ENCODE measurements at regions not wholly inside any gene's neighbourhood (a gene's known extent, or its start where the extent isn't known, plus 50 kb on each side); places are given as distances from the start of the nearest gene placed in this dataset.

DNA sequence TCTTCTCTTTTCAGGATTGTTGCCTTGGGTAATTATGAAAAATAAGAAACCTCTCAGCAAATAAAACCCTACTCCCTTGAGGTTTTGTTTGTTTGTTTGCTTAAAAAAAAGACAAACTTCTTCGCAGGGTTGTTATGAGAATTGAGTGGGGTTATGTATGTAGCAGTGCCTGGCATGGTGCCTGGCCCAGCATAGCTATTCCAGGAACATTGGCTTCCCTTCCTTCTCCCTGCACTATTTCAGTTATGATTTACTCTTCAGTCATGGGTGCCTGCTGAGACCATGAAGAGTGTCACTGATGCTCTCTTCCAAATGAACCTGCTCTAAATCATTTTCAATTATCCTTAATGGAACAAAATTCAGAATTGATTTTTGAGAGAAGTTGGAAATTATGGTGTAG, 283.5 kb upstream of the ROPN1 start:
- Histone ChIP-seq H3K4me3 (ENCODE audit: extremely low read depth, insufficient read depth, low read length, poor library complexity, severe bottlenecking) (no peak overlapping the region), H3K36me3 (ENCODE audit: control insufficient read depth, insufficient read depth, low read length) (no peaks in the 10 kb centered on the region), H3K4me1 (ENCODE audit: control insufficient read depth, insufficient read depth, low read length, poor library complexity, severe bottlenecking) (peaks cover 14% of the 10 kb centered on the region), H3K9me3 (ENCODE audit: control insufficient read depth, low read length) (no peaks in the 10 kb centered on the region), H3K27ac (ENCODE audit: low read depth, low read length, severe bottlenecking) (no peak overlapping the region)
- no CpG with 5 or more reads among the region's 1 CpG for WGBS, 2 experiments (ENCODE audit: insufficient coverage in 2 of 2)

DNA sequence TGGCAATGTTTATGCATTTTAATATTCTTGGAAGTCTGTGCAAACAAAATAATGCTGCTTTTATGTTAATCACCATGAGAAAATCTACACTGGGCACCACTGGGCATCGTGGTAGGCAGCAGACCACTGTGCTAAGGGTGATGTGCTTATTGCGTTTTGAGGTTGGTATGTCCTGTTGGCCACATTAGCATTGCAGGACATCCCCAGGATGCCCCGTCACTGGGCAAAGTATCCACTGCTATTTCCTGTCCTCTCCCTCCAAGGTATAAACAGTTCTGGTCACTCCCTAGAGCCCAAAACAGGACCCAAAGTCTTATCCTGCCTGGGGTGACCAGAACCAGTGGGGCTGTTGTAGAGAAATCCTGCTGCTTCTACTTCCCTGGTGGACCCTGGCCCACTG, 284.2 kb upstream of the ROPN1 start:
- H3K4me1 ChIP-seq (ENCODE audit: control insufficient read depth, insufficient read depth, low read length, poor library complexity, severe bottlenecking), result peaks cover 14% of the 10 kb centered on the region
- H3K9me3 ChIP-seq (ENCODE audit: control insufficient read depth, low read length), result no peaks in the 10 kb centered on the region
- H3K4me3 ChIP-seq (ENCODE audit: extremely low read depth, insufficient read depth, low read length, poor library complexity, severe bottlenecking), result no peak overlapping the region
- 100% methylated on average over 1 of the region's 3 CpGs; no CpG with 5 or more reads in 1 of the 2 experiments for WGBS, 2 experiments (ENCODE audit: insufficient coverage in 2 of 2)
- no peaks in the 10 kb centered on the region for H3K36me3 ChIP-seq (ENCODE audit: control insufficient read depth, insufficient read depth, low read length)
- no peak overlapping the region for H3K27ac ChIP-seq (ENCODE audit: low read depth, low read length, severe bottlenecking)

DNA sequence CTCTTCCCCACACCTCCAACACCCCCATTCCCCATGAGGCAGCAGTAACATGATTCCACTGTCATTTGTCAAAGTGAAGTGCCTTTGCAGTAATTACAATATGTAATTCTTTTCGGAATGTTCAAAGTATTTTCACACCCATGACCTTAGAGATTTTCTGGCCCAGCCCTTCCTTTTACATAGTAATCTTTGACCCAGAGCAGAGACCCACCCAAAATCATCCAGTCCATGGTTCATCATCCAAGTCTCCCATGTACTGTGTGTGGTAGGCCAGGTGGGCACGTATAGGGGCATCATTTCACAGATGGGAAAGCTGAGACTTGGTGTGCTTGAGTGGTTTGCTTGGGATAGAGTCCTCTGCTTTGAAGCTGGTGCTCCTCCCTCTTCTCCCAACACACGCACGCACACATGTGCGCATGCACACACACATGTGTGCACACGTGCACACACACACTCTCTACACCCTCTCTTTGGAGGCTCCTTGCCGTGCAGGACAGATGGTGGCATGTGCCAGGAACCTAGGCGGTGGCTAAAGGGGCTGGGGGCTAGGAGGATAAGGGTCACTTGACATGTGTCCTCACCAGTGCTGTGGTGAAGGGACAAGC, 284.7 kb upstream of the ROPN1 start:
- H3K4me1 ChIP-seq (ENCODE audit: control insufficient read depth, insufficient read depth, low read length, poor library complexity, severe bottlenecking), result peaks cover 14% of the 10 kb centered on the region
- no peaks in the 10 kb centered on the region for H3K9me3 ChIP-seq (ENCODE audit: control insufficient read depth, low read length)
- H3K27ac ChIP-seq (ENCODE audit: low read depth, low read length, severe bottlenecking), result no peak overlapping the region
- WGBS, 2 experiments (ENCODE audit: insufficient coverage in 2 of 2), result 90 to 100% methylated on average over 3 to 5 of the region's 8 CpGs
- H3K4me3 ChIP-seq (ENCODE audit: extremely low read depth, insufficient read depth, low read length, poor library complexity, severe bottlenecking), result no peak overlapping the region
- H3K36me3 ChIP-seq (ENCODE audit: control insufficient read depth, insufficient read depth, low read length), result no peaks in the 10 kb centered on the region

DNA sequence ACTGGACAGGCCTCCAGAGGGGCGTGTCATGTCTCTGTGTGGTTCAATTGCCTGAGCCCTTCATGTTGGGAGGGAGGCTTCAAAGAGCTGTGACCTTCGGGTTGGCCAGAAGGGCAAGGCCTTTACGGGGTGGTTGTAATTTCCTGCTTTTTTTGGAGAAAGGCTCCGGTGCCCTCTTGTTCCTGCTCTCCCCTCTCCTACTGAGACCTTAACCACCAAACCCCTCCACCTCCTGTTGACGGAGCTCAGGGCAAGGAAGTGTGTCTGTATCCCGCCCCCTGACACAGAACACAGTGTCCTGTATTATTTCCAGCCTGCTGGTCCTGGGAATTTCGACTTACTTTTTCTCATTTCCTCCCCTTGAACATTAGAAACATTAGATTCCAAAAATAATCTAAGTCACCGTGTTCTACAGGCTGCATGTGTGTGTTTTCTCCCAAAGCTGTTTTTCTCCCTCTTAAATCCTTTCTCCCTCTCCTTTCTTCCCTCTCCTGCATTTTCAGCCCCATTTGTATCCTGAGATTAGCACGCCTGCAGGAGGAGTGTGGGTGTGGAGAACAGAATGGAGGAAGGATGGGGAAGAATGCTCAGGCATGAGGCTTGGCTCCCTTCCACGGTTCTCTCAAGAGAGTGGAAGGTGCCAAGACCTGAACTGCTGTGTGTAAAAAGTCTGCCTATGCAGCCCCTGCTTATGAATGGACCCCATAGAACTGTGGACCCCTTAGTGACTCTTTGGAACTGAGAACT, 285.4 kb upstream of the ROPN1 start:
- H3K27ac ChIP-seq (ENCODE audit: low read depth, low read length, severe bottlenecking), result no peak overlapping the region
- no peaks in the 10 kb centered on the region for H3K36me3 ChIP-seq (ENCODE audit: control insufficient read depth, insufficient read depth, low read length)
- H3K9me3 ChIP-seq (ENCODE audit: control insufficient read depth, low read length), result no peaks in the 10 kb centered on the region
- WGBS, 2 experiments (ENCODE audit: insufficient coverage in 2 of 2), result 83 to 86% methylated on average over 7 of the region's 10 CpGs
- no peak overlapping the region for H3K4me3 ChIP-seq (ENCODE audit: extremely low read depth, insufficient read depth, low read length, poor library complexity, severe bottlenecking)
- peaks cover 13% of the 10 kb centered on the region for H3K4me1 ChIP-seq (ENCODE audit: control insufficient read depth, insufficient read depth, low read length, poor library complexity, severe bottlenecking)

DNA sequence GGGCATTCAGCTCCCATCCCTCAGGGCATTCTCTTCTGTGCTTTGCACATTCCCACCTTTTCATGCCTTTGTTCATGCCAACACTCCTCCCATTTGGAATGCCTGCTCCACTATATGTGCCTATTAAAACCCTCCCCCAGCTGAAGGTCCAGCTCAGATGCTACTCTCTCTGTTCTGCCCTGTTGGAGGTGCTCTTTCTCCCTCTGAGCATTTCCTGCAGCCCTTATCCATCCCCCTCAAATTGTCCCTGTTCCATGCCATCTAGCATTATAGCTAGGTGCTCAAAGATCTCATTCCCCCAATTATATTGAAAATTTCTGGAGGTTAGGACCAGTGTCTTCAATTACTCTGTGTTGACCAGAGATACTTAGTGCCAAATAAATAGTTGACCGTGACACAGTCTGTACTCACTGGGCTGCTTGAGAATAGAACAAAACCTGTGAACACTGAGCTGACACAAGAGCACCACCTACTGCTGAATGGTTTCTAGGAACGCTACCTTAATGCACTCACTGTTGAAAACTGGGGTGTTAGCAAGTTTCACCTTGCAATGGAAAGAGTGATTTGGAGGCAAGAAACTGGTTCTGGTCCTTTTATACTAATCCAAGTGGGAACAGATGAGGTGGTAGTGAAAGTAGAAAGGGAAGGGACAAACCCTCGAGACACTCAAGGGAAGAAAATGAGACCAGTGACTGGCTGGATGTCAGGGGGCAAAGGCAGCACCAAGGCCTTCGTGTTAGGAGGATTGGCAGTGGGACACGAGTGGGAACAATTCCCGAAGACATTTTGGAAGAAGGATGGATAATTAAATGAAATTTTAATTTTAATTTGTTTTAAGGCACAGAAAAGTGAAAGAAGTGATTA, 289.8 kb upstream of the ROPN1 start:
- Histone ChIP-seq H3K9me3 (ENCODE audit: control insufficient read depth, low read length) (no peaks in the 10 kb centered on the region), H3K4me1 (ENCODE audit: control insufficient read depth, insufficient read depth, low read length, poor library complexity, severe bottlenecking) (peaks cover 20% of the 10 kb centered on the region), H3K36me3 (ENCODE audit: control insufficient read depth, insufficient read depth, low read length) (no peaks in the 10 kb centered on the region), H3K4me3 (ENCODE audit: extremely low read depth, insufficient read depth, low read length, poor library complexity, severe bottlenecking) (no peak overlapping the region), H3K27ac (ENCODE audit: low read depth, low read length, severe bottlenecking) (no peak overlapping the region)
- WGBS, 2 experiments (ENCODE audit: insufficient coverage in 2 of 2), result 64 to 75% methylated on average over 4 to 6 of the region's 6 CpGs

DNA sequence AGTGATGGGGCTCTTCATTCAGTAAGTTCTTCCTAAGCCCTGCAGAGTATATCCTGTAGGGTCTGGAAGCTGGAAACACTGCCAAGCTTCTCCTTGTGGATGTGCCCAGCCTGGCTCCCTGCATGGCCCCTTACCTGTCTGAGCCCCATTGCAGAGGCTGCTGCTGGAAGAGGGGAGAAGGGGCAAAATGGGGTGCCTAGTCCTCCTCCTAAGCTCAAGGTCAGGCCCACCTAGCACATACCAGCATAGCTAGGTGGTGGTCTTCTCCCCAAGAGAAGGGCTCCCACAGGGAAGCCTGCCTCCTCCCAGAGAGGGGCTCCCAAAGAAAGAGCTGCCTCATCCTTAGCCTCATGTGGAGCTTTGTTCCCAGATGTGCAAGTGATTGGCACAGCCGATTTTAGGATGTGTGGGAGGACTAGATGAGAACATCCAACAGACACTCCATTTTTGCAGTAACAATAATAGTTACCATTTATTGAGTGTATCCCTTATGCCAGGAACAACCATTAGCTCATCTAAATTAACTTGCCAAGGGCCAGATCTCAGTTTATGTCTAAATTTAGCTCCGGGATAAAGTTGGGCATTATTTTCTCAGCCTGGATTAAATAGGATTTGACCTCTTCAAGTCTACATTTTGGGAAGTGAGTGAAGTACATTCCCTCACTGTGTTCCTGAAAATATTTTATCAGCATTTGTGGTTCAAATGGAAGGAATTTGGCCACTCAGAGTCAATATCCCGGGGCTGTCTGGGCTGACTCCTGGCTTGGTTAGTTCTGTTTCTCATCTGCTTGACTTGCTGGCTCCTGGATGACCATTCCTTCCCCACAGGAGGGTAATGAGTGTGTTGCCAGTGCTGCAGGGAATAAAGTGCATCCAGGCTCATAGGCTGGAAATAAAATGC, 291.1 kb upstream of the ROPN1 start:
- no peaks in the 10 kb centered on the region for H3K9me3 ChIP-seq (ENCODE audit: control insufficient read depth, low read length)
- peaks cover 15% of the 10 kb centered on the region for H3K4me1 ChIP-seq (ENCODE audit: control insufficient read depth, insufficient read depth, low read length, poor library complexity, severe bottlenecking)
- H3K4me3 ChIP-seq (ENCODE audit: extremely low read depth, insufficient read depth, low read length, poor library complexity, severe bottlenecking), result no peak overlapping the region
- peak overlapping the region; percentile 71 for H3K27ac ChIP-seq (ENCODE audit: low read depth, low read length, severe bottlenecking)
- no peaks in the 10 kb centered on the region for H3K36me3 ChIP-seq (ENCODE audit: control insufficient read depth, insufficient read depth, low read length)
- WGBS, 2 experiments (ENCODE audit: insufficient coverage in 2 of 2), result 50 to 75% methylated on average over 2 of the region's 3 CpGs

DNA sequence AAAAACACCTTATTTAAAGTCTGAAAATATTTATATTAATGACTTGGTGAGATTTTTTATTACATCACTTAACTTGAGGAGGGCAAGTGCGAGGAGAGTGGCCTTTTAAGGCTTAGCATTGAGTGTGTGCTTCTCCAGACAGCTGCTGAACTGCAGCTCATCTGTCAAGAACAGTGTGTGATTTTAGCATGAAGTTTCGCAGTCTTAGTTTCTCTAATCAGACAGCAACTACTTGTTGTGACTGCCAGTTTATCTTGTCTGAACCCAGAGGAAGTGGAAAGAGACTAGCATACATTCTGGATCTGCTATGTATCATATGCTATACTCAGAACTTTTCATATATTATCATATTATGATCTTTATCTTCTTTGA, 291.7 kb upstream of the ROPN1 start:
- WGBS, 2 experiments (ENCODE audit: insufficient coverage in 2 of 2), result 83 to 100% methylated on average over 1 to 2 of the region's 2 CpGs
- H3K9me3 ChIP-seq (ENCODE audit: control insufficient read depth, low read length), result no peaks in the 10 kb centered on the region

DNA sequence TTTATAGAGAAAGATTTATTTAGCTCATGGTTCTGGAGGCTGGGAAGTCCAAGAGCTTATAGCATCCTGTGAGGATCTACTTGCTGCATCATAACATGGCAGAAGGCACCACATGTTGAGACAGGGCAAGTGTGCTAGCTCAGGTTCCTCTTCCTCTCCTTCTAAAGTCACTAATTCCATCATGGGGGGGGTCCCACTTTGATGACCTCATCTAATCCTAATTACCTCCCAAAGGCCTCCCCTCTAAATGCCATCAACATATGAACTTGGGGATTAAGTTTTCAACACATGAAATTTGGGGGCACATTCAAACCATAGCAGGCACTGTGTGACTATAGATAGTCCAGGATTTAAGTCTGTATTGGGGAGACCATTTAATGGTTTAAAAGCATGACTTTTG, 297.1 kb upstream of the ROPN1 start:
- Histone ChIP-seq H3K4me3 (ENCODE audit: extremely low read depth, insufficient read depth, low read length, poor library complexity, severe bottlenecking) (no peak overlapping the region), H3K9me3 (ENCODE audit: control insufficient read depth, low read length) (peaks cover 4% of the 10 kb centered on the region), H3K36me3 (ENCODE audit: control insufficient read depth, insufficient read depth, low read length) (no peaks in the 10 kb centered on the region), H3K4me1 (ENCODE audit: control insufficient read depth, insufficient read depth, low read length, poor library complexity, severe bottlenecking) (peaks cover 5% of the 10 kb centered on the region), H3K27ac (ENCODE audit: low read depth, low read length, severe bottlenecking) (no peak overlapping the region)

More for the DNA sequence above, 291.7 kb upstream of the ROPN1 start:
- H3K4me1 ChIP-seq (ENCODE audit: control insufficient read depth, insufficient read depth, low read length, poor library complexity, severe bottlenecking), result peaks cover 15% of the 10 kb centered on the region
- no peak overlapping the region for H3K4me3 ChIP-seq (ENCODE audit: extremely low read depth, insufficient read depth, low read length, poor library complexity, severe bottlenecking)
- H3K36me3 ChIP-seq (ENCODE audit: control insufficient read depth, insufficient read depth, low read length), result no peaks in the 10 kb centered on the region
- H3K27ac ChIP-seq (ENCODE audit: low read depth, low read length, severe bottlenecking), result peak overlapping the region; percentile 71

DNA sequence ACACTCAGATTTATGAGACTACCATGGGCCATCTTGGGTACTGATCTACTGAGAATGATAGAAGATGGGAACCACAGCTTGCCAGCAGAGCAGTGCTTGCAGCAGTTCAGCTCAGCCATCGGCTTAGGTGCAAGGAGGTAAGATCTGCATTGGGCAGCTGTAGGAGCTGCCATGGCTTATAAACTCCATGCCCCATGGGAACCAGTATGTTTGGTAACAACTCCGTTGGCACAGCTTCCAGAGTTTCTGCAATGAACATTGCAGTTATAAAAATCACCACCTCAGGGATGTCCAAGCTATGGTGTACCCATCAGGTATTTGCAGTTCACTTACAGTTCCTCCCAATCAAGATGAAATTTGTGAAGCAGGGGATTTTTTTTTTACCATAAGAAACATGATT, 299.1 kb upstream of the ROPN1 start:
- WGBS, 2 experiments (ENCODE audit: insufficient coverage in 2 of 2), result 94 to 100% methylated on average over 2 of the region's 2 CpGs
- no peaks in the 10 kb centered on the region for H3K4me1 ChIP-seq (ENCODE audit: control insufficient read depth, insufficient read depth, low read length, poor library complexity, severe bottlenecking)

DNA sequence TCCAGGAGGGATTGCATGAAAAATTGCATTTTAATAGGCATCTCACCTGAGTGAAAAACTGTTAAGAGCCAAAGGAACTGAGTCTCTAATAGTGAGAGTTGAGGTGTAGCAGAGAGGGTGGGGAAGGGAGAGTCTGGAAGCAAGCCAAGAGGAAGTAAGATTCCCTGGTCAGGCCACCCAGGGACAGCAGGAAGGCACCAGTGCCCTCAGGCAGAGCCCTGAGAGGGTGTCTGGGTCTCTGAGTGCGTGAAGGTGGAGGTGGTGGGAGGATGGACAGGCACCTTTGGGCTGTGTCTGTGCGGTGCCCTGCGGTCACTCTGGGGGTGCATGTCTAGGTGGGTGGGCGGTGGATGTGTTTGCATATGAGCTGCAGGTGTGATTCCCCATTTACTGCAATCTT, 300.4 kb upstream of the ROPN1 start:
- Histone ChIP-seq H3K4me3 (ENCODE audit: extremely low read depth, insufficient read depth, low read length, poor library complexity, severe bottlenecking) (no peak overlapping the region), H3K4me1 (ENCODE audit: control insufficient read depth, insufficient read depth, low read length, poor library complexity, severe bottlenecking) (no peaks in the 10 kb centered on the region), H3K27ac (ENCODE audit: low read depth, low read length, severe bottlenecking) (no peak overlapping the region), H3K36me3 (ENCODE audit: control insufficient read depth, insufficient read depth, low read length) (no peaks in the 10 kb centered on the region), H3K9me3 (ENCODE audit: control insufficient read depth, low read length) (peaks cover 4% of the 10 kb centered on the region)
- 83% methylated on average over 1 of the region's 4 CpGs; no CpG with 5 or more reads in 1 of the 2 experiments for WGBS, 2 experiments (ENCODE audit: insufficient coverage in 2 of 2)

More for the DNA sequence above, 299.1 kb upstream of the ROPN1 start:
- Histone ChIP-seq H3K36me3 (ENCODE audit: control insufficient read depth, insufficient read depth, low read length) (no peaks in the 10 kb centered on the region), H3K27ac (ENCODE audit: low read depth, low read length, severe bottlenecking) (no peak overlapping the region), H3K4me3 (ENCODE audit: extremely low read depth, insufficient read depth, low read length, poor library complexity, severe bottlenecking) (no peak overlapping the region), H3K9me3 (ENCODE audit: control insufficient read depth, low read length) (peaks cover 4% of the 10 kb centered on the region)

Measured in mesodermal cell (in vitro differentiated cells).